Peyer's patch (tissue), 4 donors: ENCODE measurements at regions not wholly inside any gene's neighbourhood (a gene's known extent, or its start where the extent isn't known, plus 50 kb on each side); places are given as distances from the start of the nearest gene placed in this dataset.

ENCODE experiments used
- POLR2A ChIP-seq, 2 donors: fragments of 450-650 bp; IDR thresholded peaks; one replicate each; pipeline ENCODE4 v1.5.1; 2017; ENCODE audit warnings: antibody characterized with exemption in 2 of 2, mild to moderate bottlenecking in 2 of 2, moderate library complexity in 2 of 2
- TF ChIP-seq, protein P1 (sequence below), 6 experiments: fragments of 450-650 bp in 4 of 6; fragments of 200-600 bp in 2 of 6; sonication (generic) in 1 of 6; IDR thresholded peaks; one replicate each; pipeline ENCODE4 v1.5.1; 2017 to 2019; ENCODE audit warnings: antibody characterized with exemption in 6 of 6, mild to moderate bottlenecking in 3 of 6, moderate library complexity in 1 of 6

DNA sequence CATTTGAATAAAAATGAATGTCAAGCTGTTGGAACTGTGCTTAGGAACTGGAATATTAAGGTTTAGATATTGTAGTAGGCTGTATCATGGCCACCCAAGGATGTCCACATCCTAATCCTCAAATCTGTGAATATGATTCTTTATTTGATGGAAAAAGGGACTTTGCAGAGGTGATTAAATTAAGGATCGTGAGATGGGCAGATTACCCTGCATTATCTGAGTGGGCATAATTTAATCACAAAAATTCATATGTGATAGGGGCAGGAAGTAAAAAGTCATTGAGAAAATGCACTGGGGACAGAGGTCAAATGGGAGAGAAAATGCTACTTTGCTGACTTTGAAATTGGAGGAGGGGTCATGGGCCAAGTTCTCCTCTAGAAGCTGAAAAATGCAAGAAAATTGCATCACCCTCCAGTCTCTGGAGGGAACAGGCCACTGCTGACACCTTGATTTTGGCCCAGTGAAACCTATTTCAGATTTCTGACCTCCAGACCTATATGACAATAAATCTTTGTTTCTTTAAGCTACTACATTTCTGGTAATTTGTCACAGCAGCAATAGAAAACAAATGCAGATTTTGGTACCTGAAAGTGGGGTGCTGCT lies 521.4 kb downstream of the PCDH7 start:
- TF ChIP-seq, protein P1, sequence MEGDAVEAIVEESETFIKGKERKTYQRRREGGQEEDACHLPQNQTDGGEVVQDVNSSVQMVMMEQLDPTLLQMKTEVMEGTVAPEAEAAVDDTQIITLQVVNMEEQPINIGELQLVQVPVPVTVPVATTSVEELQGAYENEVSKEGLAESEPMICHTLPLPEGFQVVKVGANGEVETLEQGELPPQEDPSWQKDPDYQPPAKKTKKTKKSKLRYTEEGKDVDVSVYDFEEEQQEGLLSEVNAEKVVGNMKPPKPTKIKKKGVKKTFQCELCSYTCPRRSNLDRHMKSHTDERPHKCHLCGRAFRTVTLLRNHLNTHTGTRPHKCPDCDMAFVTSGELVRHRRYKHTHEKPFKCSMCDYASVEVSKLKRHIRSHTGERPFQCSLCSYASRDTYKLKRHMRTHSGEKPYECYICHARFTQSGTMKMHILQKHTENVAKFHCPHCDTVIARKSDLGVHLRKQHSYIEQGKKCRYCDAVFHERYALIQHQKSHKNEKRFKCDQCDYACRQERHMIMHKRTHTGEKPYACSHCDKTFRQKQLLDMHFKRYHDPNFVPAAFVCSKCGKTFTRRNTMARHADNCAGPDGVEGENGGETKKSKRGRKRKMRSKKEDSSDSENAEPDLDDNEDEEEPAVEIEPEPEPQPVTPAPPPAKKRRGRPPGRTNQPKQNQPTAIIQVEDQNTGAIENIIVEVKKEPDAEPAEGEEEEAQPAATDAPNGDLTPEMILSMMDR (IDR thresholded peaks at IDR 0.05), result no peak
- no peak for TF ChIP-seq POLR2A (IDR thresholded peaks at IDR 0.05)
